ENCODE measurements at regions not wholly inside any gene's neighbourhood (a gene's known extent, or its start where the extent isn't known, plus 50 kb on each side); places are given as distances from the start of the nearest gene placed in this dataset.
A peak's percentile ranks its signal among the peaks of the same experiment; 100 is the strongest.
"Not testable (repeated sequence)": the region's sequence is repeated elsewhere in the genome, so short reads cannot be mapped to it uniquely, and the experiment has no call there.

GRCh38 chr3:34851137-34851536 is 788.2 kb upstream of the ARPP21 start:
- DNase-seq: no peak

- DNase-seq: no peak
Observed at GRCh38 chr3:34852844-34853439, 786.4 kb upstream of the ARPP21 start.

DNA sequence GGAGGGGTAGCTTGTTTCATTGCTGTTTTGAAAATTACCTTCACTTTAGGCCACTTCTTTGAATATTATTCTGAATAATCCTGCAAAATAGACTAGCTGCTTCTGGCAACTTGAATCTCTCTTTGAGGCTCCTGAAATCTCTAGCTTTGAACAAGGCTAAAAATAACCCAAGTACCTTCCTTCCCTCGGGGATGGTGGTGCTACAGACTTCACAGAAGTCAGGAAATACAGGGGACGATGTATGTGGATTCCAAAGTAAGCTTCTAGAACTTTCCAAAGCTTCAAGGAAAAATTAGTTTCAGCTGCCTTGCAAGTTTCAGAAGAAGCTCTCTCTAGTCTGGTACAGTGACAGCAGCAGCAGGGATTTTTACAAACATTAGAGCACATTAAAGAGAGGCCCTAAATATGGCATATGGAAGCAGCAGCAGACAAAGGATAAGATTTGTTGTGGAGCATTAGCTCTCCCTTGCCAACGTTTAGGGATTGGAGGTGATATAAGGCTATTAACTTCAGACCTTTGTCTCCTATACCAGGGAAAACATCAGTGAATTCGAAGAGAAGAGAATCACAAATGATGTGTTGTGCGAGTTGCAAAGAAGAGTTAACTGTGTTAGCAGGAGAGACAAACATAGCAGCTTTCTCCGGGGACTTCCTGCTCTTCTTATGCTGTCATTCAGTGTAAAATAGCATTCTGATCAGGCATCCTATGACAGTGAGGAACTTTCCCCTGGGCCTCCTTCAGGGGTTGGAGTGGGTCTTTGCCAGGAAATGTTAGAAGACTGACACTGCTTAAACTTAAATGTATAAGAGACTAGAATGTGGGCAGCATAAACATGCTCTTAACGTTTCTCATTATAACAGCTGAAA is 783.0 kb upstream of the ARPP21 start:
- DNase-seq: no peak

DNA sequence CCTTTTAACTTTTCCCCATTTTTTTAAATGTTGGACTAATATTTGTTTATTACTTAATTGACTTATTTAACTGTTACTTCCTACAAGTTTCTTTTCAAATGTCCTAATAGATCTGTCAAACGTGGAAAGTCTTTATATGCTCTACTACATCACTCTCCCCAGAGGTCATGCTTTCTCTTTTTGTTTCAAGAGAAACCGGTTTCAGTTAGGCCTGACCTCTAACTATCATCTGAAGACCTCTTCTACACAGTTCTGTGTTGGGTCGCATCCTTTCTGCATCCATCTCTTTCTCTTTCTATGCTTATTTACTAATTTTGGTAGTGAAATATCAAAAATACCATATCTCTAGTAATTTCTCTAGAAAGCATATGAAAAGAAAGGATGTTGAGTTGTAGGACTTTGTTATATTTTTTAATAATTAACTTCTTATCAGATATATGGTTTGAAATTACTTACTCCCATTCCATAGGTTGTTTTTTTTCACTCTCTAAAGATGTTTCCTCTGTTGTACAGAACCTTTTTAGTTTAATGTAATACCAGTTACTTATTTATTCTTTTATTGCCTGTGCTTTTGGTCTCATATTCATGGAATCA is 781.2 kb upstream of the ARPP21 start:
- no peak for DNase-seq

DNA sequence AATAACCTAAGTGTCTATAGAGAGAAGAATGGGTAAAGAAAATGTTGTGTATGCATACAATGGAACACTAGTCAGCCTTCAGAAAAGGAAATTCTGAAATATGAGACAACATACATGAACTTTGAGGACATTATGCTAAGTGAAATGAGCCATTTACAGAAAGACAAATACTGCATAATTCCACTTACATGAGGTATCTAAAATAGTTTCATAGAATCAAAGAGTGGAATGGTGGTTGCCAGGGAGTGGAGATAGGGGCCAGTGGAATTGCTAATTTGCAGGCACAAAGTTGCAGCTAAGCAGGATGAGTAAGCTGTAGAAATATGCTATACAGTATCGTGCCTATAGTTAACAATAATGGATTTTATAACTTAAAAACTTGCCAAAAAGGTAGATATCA is 779.6 kb upstream of the ARPP21 start:
- DNase-seq: no peak

- no peak for DNase-seq
Observed at GRCh38 chr3:34862456-34862855, 776.9 kb upstream of the ARPP21 start.

DNA sequence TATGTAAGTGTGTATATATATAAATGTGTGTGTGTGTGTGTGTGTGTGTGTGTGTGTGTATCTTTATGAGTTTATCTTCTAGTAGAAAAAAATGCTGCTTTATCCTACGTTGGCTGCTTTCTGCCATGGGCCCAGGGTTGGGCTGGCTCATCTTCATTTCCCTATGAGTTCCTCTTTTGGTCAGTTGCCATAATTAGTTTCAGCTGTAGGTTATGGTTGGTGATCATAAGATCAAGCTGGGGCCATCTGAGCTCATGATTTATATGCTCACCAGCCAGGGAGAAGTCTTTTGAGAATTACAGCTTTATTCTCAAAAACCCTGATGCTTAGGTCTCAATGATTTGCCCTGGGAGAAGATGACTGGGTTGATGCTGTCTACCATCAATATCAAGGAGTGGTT is 775.8 kb upstream of the ARPP21 start:
- DNase-seq: no peak

DNA sequence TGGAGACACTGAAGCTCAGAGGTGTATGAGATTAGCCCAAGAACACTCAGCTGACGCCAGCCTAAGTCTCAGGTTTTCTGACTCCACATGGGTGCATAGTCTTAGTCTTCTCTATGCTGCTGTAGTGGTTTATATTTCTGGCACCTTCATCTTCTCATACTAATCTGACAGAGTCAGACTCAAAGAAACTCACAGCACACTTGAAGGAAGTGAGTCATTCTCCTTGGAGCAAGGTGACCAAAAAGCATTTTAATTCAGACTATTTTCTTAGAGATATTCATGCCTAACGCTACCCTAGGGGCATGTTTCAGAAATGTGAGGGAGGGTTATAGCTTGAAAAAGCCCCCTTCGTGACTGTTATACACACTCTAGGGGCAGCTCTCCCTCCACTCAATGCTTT is 775.3 kb upstream of the ARPP21 start:
- DNase-seq: no peak

DNA sequence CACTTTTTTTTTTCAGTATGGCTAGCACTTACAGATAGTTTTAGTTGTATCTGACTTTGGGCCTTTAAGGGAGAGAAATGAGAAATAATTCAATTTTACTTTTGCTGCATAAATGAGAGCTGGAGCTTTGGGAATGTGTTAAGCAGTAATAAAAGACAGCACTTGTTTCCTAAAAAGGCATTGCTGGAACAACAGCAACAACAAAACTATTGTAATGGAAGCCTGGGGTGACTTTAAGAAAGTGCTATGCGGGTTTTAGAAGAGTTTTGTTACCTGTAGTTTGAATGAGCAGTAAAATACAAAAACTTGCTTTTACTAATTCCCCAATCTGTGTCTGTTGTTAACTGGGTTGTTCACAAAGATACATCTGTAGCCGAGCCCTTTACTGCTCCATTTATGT is 774.0 kb upstream of the ARPP21 start:
- DNase-seq: no peak

DNA sequence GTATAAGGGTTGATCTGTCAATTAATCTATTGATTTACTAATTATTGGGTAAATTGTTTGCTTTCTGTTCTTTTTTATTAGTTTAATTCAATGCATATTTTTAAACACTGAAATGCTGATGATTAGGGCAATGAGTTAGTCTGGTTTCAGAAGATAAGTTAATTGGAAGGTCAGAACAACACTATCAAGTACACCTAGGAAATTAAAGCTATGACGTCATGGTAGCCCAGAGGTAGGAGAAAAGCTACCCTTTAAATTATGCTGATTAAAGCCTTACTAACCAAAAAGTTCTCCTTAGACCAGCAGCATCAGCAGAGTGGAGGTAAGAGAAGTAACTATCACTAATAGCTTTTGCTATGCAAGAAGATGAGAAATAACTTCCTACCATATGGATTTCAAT is 770.4 kb upstream of the ARPP21 start:
- DNase-seq: no peak

DNA sequence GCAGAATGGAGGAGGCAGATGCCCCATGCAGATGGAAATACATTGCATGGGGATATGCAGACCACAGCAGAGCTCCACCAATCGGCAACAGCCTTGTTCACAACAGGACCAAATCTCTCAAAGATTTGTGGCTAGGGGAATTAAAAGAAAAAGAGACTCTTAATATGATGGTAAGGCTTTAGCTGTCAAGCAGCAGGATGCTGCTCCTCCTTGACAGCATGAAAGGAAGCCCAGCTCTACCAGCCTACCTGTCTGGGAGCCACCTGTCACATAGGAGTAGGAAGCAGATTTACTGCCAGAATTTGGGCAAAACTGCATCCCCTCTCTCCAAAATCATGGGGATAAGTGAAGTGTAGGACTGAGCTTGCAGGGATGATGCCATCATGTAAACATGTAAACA is 769.6 kb upstream of the ARPP21 start:
- DNase-seq: no peak

DNA sequence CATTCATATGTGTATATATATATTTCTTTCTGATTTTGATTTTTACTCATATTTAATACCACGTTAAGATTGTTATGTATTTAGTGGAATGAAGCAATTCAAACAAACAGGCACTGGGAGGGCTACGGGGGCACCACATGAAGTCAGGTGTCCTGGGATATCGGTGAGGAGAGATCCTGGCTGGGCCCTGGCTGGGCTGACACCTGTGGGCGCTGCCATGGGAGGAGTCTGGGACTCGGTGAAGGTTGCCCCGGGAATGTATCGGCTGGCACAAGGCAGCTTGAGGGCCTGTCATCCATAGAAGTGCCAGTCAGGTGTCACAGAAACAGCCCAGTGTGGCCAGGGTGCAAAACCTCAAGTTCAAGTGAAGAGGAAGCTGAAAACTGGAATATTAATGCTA is 766.9 kb upstream of the ARPP21 start:
- no peak for DNase-seq

DNA sequence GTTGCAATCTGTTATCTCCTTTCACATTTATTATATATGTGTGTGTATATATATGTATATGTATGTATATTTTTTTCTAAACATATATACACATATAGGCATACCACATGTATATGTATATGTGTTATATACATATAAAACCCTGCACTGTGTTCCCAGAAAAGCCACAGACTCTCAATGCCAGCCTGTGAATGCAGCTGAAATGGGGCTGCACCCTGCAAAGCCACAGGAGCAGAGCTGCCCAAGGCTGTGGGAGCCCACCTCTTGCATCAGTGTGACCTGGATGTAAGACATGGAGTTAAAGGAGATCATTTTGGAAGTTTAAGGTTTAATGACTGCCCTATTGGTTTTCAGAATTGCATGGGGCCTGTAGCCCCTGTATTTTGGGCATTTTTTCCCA is 762.3 kb upstream of the ARPP21 start:
- no peak for DNase-seq

- DNase-seq: no peak
Observed at GRCh38 chr3:34878488-34878887, 760.8 kb upstream of the ARPP21 start.

DNA sequence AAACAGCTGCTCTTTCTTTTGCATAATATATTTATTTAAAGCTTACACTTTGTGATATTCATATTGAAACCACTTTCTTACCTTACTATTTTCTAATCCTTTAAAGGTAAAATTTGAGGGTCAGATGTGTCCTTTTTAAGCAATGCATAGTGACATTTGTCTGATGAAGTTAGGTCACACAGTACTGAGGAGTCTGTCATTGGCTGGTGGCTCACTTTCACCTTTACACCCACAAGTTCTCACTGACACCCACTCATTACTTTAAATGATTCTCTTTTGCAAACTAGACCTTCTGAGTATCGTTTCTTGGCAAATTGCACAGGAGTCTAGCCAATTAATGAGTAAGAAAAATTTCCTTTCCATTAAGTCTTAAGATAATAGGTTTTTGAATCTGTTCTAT is 758.3 kb upstream of the ARPP21 start:
- no peak for DNase-seq

GRCh38 chr3:34882764-34883163 is 756.6 kb upstream of the ARPP21 start:
- no peak for DNase-seq

DNA sequence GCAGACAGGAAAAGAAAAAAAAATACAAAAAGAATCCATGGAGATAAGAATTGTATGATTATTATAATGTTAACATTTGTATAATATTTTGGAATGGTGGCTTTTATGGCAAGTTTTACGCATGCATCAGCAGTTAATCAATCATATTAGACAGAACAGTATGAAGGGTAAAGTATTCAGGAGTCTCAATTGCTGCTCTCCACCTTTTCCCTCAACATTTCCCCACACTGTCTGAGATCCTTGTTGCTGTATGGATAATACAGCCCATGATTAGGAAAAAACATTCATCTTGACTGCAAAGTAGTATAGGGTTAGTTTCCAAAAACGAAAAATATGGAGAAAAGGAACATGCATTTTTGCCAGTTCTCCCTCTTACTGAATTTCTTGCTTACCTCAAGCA is 755.3 kb upstream of the ARPP21 start:
- no peak for DNase-seq

DNA sequence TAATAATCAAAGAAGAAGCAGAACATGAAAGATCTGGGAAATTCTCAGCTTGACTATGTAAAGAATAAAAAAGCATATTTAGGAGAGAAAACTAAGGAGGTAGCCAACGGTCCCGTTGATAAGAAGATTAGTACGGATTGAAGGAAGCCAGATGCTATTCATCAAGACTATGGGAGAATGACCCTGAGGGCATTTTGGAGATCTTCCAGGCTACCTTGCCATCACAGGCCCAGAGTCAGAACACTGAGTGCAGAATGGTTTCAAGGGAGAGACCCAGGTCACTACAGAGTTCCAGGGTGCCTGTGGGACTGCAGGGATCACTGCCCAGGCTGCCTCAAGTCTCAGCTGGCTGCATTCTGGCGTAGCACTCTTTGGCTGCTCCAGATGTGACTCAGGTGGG is 752.9 kb upstream of the ARPP21 start:
- DNase-seq: no peak

GRCh38 chr3:34889641-34890040 is 749.7 kb upstream of the ARPP21 start:
- DNase-seq: peak; percentile 70

GRCh38 chr3:34890247-34890646 is 749.1 kb upstream of the ARPP21 start:
- DNase-seq: no peak

- DNase-seq: no peak
Observed at GRCh38 chr3:34891941-34892340, 747.4 kb upstream of the ARPP21 start.

DNA sequence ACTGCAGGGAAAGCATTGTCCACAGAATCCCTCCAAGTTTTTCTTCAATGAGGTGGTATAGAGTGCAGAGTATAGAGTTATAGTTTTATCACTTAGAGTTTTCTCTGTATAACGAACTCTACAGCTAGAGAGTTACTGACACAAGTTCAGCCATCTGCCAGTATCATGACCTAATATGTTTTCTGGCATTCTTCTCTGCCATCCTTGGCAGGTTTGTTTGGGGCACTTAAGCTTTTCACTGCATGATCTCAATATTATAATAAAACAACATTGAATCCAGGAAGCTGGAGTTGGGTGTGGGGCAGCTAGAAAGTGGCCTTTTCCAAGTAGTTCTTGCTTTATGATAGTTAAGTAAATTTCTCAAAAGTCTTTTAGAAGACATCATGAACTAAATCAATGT is 743.5 kb upstream of the ARPP21 start:
- DNase-seq: no peak

GRCh38 chr3:34909679-34910078 is 729.6 kb upstream of the ARPP21 start:
- DNase-seq: not testable (repeated sequence)

DNA sequence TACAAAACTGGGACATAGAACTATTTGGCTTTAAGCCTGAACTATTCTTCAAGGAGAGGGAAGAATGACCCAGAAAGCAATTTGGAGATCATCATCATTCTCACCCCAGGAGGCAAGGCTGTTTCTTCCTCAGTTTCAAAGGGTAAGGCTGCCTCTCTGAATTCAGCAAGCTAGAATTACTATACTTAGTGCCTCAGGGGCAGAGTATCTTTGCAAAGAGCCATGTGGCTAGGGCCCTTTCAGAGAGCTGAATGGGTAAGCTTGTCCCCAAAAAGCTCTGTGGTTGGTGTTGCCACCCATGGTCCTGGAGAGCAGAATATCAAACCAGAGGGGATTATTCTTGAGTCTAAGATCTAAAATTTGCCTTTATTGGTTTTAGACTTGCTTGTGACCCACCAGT is 720.3 kb upstream of the ARPP21 start:
- DNase-seq: no peak
